Globus pallidus (tissue), 1 donor: ENCODE measurements at regions not wholly inside any gene's neighbourhood (a gene's known extent, or its start where the extent isn't known, plus 50 kb on each side); places are given as distances from the start of the nearest gene placed in this dataset.

Experiments
- DNase-seq: peaks from one replicate; pipeline ENCODE4 v3.0.0-alpha.2; 2015; ENCODE audit warnings: low spot score

- DNase-seq: no peak
These were observed 364.4 kb upstream of the MCTP2 start for GRCh38 chr15:93866948-93867347.

- DNase-seq: no peak
These were observed 364.9 kb upstream of the MCTP2 start for GRCh38 chr15:93866476-93866875.

GRCh38 chr15:93865586-93865985 lies 365.8 kb upstream of the MCTP2 start:
- DNase-seq: no peak

- DNase-seq: peak; percentile 34
These were observed 368.6 kb upstream of the MCTP2 start for GRCh38 chr15:93862791-93863190.

- DNase-seq: peak; percentile 3
These were observed 369.2 kb upstream of the MCTP2 start for GRCh38 chr15:93861956-93862741.

GRCh38 chr15:93861413-93861812 lies 369.9 kb upstream of the MCTP2 start:
- DNase-seq: no peak

GRCh38 chr15:93860701-93861100 lies 370.7 kb upstream of the MCTP2 start:
- no peak for DNase-seq

GRCh38 chr15:93859176-93859575 lies 372.2 kb upstream of the MCTP2 start:
- DNase-seq: no peak

GRCh38 chr15:93855181-93855826 lies 376.1 kb upstream of the MCTP2 start:
- no peak for DNase-seq

GRCh38 chr15:93854088-93854487 lies 377.3 kb upstream of the MCTP2 start:
- no peak for DNase-seq

GRCh38 chr15:93852761-93853160 lies 378.6 kb upstream of the MCTP2 start:
- DNase-seq: no peak

GRCh38 chr15:93848490-93848889 lies 382.9 kb upstream of the MCTP2 start:
- DNase-seq: no peak

GRCh38 chr15:93848076-93848475 lies 383.3 kb upstream of the MCTP2 start:
- DNase-seq: no peak

- DNase-seq: no peak
These were observed 385.2 kb upstream of the MCTP2 start for GRCh38 chr15:93846148-93846547.

GRCh38 chr15:93837450-93837849 lies 393.9 kb upstream of the MCTP2 start:
- no peak for DNase-seq

- DNase-seq: no peak
These were observed 396.0 kb upstream of the MCTP2 start for GRCh38 chr15:93835344-93835743.

- no peak for DNase-seq
These were observed 399.7 kb upstream of the MCTP2 start for GRCh38 chr15:93831641-93832040.

GRCh38 chr15:93830221-93831080 lies 400.9 kb upstream of the MCTP2 start:
- no peak for DNase-seq

GRCh38 chr15:93829115-93829870 lies 402.1 kb upstream of the MCTP2 start:
- DNase-seq: no peak

GRCh38 chr15:93826790-93827189 lies 404.6 kb upstream of the MCTP2 start:
- DNase-seq: no peak

- no peak for DNase-seq
These were observed 405.1 kb upstream of the MCTP2 start for GRCh38 chr15:93826293-93826692.

- no peak for DNase-seq
These were observed 405.7 kb upstream of the MCTP2 start for GRCh38 chr15:93825682-93826081.
